PC-9 (cell line): ENCODE measurements at regions not wholly inside any gene's neighbourhood (a gene's known extent, or its start where the extent isn't known, plus 50 kb on each side); places are given as distances from the start of the nearest gene placed in this dataset.

Experiments
- EZH2 ChIP-seq: fragments of 200-600 bp; sonication (generic); IDR thresholded peaks from 2 replicates; pipeline ENCODE4 v1.8.0; 2017; ENCODE audit warnings: antibody characterized with exemption, low read depth
- TF ChIP-seq, protein P1 (sequence below): fragments of 200-600 bp; sonication (generic); conservative IDR thresholded peaks from 2 replicates; pipeline ENCODE4 v1.6.1; 2017; ENCODE audit warnings: mixed run types, antibody characterized with exemption, mild to moderate bottlenecking, moderate library complexity

DNA sequence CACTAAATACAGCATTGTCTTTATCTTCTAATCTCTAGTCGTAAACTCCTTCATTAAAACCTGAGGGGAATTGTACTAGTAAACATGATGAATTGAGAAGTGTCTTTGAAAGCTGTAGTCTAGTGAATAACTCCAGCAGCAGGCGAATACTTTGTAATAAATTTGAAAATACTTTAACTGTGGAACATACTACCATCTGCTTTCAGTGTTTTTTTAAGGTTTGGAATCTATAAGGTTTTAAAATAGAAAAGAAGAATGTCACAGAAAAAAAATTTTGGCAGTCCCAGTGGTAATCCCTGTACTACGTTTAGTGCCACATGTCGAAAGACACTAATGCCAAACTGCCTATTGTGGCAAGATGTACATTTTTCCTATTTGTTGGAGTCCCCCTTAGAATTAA, 379.0 kb upstream of the NUDT12 start:
- TF ChIP-seq, protein P1, sequence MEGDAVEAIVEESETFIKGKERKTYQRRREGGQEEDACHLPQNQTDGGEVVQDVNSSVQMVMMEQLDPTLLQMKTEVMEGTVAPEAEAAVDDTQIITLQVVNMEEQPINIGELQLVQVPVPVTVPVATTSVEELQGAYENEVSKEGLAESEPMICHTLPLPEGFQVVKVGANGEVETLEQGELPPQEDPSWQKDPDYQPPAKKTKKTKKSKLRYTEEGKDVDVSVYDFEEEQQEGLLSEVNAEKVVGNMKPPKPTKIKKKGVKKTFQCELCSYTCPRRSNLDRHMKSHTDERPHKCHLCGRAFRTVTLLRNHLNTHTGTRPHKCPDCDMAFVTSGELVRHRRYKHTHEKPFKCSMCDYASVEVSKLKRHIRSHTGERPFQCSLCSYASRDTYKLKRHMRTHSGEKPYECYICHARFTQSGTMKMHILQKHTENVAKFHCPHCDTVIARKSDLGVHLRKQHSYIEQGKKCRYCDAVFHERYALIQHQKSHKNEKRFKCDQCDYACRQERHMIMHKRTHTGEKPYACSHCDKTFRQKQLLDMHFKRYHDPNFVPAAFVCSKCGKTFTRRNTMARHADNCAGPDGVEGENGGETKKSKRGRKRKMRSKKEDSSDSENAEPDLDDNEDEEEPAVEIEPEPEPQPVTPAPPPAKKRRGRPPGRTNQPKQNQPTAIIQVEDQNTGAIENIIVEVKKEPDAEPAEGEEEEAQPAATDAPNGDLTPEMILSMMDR, result no peak
- TF ChIP-seq EZH2, result no peak
